Esophagus squamous epithelium (tissue), 4 donors: ENCODE measurements at regions not wholly inside any gene's neighbourhood (a gene's known extent, or its start where the extent isn't known, plus 50 kb on each side); places are given as distances from the start of the nearest gene placed in this dataset.

Experiments used
- CTCF ChIP-seq, 6 experiments: fragments of 450-650 bp in 4 of 6; fragments of 200-600 bp in 2 of 6; sonication (generic) in 2 of 6; IDR thresholded peaks; one replicate each; pipeline ENCODE4 v1.5.1; 2016 to 2019; ENCODE audit warnings: antibody characterized with exemption in 6 of 6, mild to moderate bottlenecking in 4 of 6, moderate library complexity in 4 of 6
- POLR2A ChIP-seq, 4 donors: fragments of 450-650 bp; IDR thresholded peaks; one replicate each; pipeline ENCODE4 v1.6.1; 2017; ENCODE audit warnings: antibody characterized with exemption in 4 of 4, mild to moderate bottlenecking in 4 of 4, moderate library complexity in 3 of 4

- TF ChIP-seq CTCF (IDR thresholded peaks at IDR 0.05) (no peak), POLR2A (IDR thresholded peaks at IDR 0.05) (no peak)
These were observed 180.8 kb upstream of the CACNA2D1 start for GRCh38 chr7:82624337-82624736.
